ENCODE measurements at regions not wholly inside any gene's neighbourhood (a gene's known extent, or its start where the extent isn't known, plus 50 kb on each side); places are given as distances from the start of the nearest gene placed in this dataset.
"Not testable (repeated sequence)": the region's sequence is repeated elsewhere in the genome, so short reads cannot be mapped to it uniquely, and the experiment has no call there.

GRCh38 chr2:89148256-89148655, 456.8 kb downstream of the RPIA start:
- H3K27me3 ChIP-seq (ENCODE audit: insufficient read depth, low read length); H2AFZ ChIP-seq (ENCODE audit: low read length); H3K79me2 ChIP-seq (ENCODE audit: insufficient read depth, low read length); H3K9me3 ChIP-seq (ENCODE audit: low read depth, low read length); H3K4me3 ChIP-seq (ENCODE audit: insufficient read depth, low read length); DNase-seq (ENCODE audit: insufficient read length, low spot score, missing footprints); H3K4me2 ChIP-seq (ENCODE audit: insufficient read depth, low read length); H4K20me1 ChIP-seq (ENCODE audit: insufficient read depth, low read length); H3K36me3 ChIP-seq (ENCODE audit: insufficient read depth, low read length); H3K27ac ChIP-seq (ENCODE audit: low read depth, low read length); H3K4me1 ChIP-seq (ENCODE audit: insufficient read depth, low read length): not testable (repeated sequence)

- H3K9me3 ChIP-seq (ENCODE audit: low read depth, low read length); H3K27me3 ChIP-seq (ENCODE audit: insufficient read depth, low read length); H3K4me3 ChIP-seq (ENCODE audit: insufficient read depth, low read length); H3K79me2 ChIP-seq (ENCODE audit: insufficient read depth, low read length); H4K20me1 ChIP-seq (ENCODE audit: insufficient read depth, low read length); H2AFZ ChIP-seq (ENCODE audit: low read length); H3K4me2 ChIP-seq (ENCODE audit: insufficient read depth, low read length); DNase-seq (ENCODE audit: insufficient read length, low spot score, missing footprints); H3K4me1 ChIP-seq (ENCODE audit: insufficient read depth, low read length); H3K36me3 ChIP-seq (ENCODE audit: insufficient read depth, low read length); H3K27ac ChIP-seq (ENCODE audit: low read depth, low read length): not testable (repeated sequence)
Measured at GRCh38 chr2:89151699-89152098, 460.2 kb downstream of the RPIA start.

GRCh38 chr2:89152501-89152900, 461.0 kb downstream of the RPIA start:
- H3K9me3 ChIP-seq (ENCODE audit: low read depth, low read length); H4K20me1 ChIP-seq (ENCODE audit: insufficient read depth, low read length); H3K27ac ChIP-seq (ENCODE audit: low read depth, low read length); H3K79me2 ChIP-seq (ENCODE audit: insufficient read depth, low read length); H3K27me3 ChIP-seq (ENCODE audit: insufficient read depth, low read length); H3K36me3 ChIP-seq (ENCODE audit: insufficient read depth, low read length); DNase-seq (ENCODE audit: insufficient read length, low spot score, missing footprints); H3K4me3 ChIP-seq (ENCODE audit: insufficient read depth, low read length); H3K4me1 ChIP-seq (ENCODE audit: insufficient read depth, low read length); H2AFZ ChIP-seq (ENCODE audit: low read length); H3K4me2 ChIP-seq (ENCODE audit: insufficient read depth, low read length): not testable (repeated sequence)

GRCh38 chr2:89153210-89153609, 461.7 kb downstream of the RPIA start:
- H3K9me3 ChIP-seq (ENCODE audit: low read depth, low read length); H4K20me1 ChIP-seq (ENCODE audit: insufficient read depth, low read length); H3K4me3 ChIP-seq (ENCODE audit: insufficient read depth, low read length); H3K4me1 ChIP-seq (ENCODE audit: insufficient read depth, low read length); H3K27ac ChIP-seq (ENCODE audit: low read depth, low read length); H3K36me3 ChIP-seq (ENCODE audit: insufficient read depth, low read length); DNase-seq (ENCODE audit: insufficient read length, low spot score, missing footprints); H2AFZ ChIP-seq (ENCODE audit: low read length); H3K79me2 ChIP-seq (ENCODE audit: insufficient read depth, low read length); H3K27me3 ChIP-seq (ENCODE audit: insufficient read depth, low read length); H3K4me2 ChIP-seq (ENCODE audit: insufficient read depth, low read length): not testable (repeated sequence)

- H3K4me1 ChIP-seq (ENCODE audit: insufficient read depth, low read length); H3K79me2 ChIP-seq (ENCODE audit: insufficient read depth, low read length); DNase-seq (ENCODE audit: insufficient read length, low spot score, missing footprints); H3K36me3 ChIP-seq (ENCODE audit: insufficient read depth, low read length); H2AFZ ChIP-seq (ENCODE audit: low read length); H4K20me1 ChIP-seq (ENCODE audit: insufficient read depth, low read length); H3K9me3 ChIP-seq (ENCODE audit: low read depth, low read length); H3K4me3 ChIP-seq (ENCODE audit: insufficient read depth, low read length); H3K4me2 ChIP-seq (ENCODE audit: insufficient read depth, low read length); H3K27me3 ChIP-seq (ENCODE audit: insufficient read depth, low read length); H3K27ac ChIP-seq (ENCODE audit: low read depth, low read length): not testable (repeated sequence)
Measured at GRCh38 chr2:89154247-89154682, 462.8 kb downstream of the RPIA start.

- not testable (repeated sequence) for DNase-seq (ENCODE audit: insufficient read length, low spot score, missing footprints); H2AFZ ChIP-seq (ENCODE audit: low read length); H3K9me3 ChIP-seq (ENCODE audit: low read depth, low read length); H3K4me3 ChIP-seq (ENCODE audit: insufficient read depth, low read length); H3K4me1 ChIP-seq (ENCODE audit: insufficient read depth, low read length); H3K27ac ChIP-seq (ENCODE audit: low read depth, low read length); H4K20me1 ChIP-seq (ENCODE audit: insufficient read depth, low read length); H3K27me3 ChIP-seq (ENCODE audit: insufficient read depth, low read length); H3K36me3 ChIP-seq (ENCODE audit: insufficient read depth, low read length); H3K4me2 ChIP-seq (ENCODE audit: insufficient read depth, low read length); H3K79me2 ChIP-seq (ENCODE audit: insufficient read depth, low read length)
Measured at GRCh38 chr2:89160306-89160705, 468.8 kb downstream of the RPIA start.

GRCh38 chr2:89161626-89162025, 470.2 kb downstream of the RPIA start:
- H3K27me3 ChIP-seq (ENCODE audit: insufficient read depth, low read length); H3K79me2 ChIP-seq (ENCODE audit: insufficient read depth, low read length); H2AFZ ChIP-seq (ENCODE audit: low read length); H4K20me1 ChIP-seq (ENCODE audit: insufficient read depth, low read length); H3K27ac ChIP-seq (ENCODE audit: low read depth, low read length); H3K4me2 ChIP-seq (ENCODE audit: insufficient read depth, low read length); H3K36me3 ChIP-seq (ENCODE audit: insufficient read depth, low read length); DNase-seq (ENCODE audit: insufficient read length, low spot score, missing footprints); H3K9me3 ChIP-seq (ENCODE audit: low read depth, low read length); H3K4me1 ChIP-seq (ENCODE audit: insufficient read depth, low read length); H3K4me3 ChIP-seq (ENCODE audit: insufficient read depth, low read length): not testable (repeated sequence)

GRCh38 chr2:89170506-89171173, 479.2 kb downstream of the RPIA start:
- not testable (repeated sequence) for H3K4me2 ChIP-seq (ENCODE audit: insufficient read depth, low read length); H4K20me1 ChIP-seq (ENCODE audit: insufficient read depth, low read length); H3K27me3 ChIP-seq (ENCODE audit: insufficient read depth, low read length); H3K27ac ChIP-seq (ENCODE audit: low read depth, low read length); H2AFZ ChIP-seq (ENCODE audit: low read length); H3K4me3 ChIP-seq (ENCODE audit: insufficient read depth, low read length); H3K9me3 ChIP-seq (ENCODE audit: low read depth, low read length); H3K4me1 ChIP-seq (ENCODE audit: insufficient read depth, low read length); DNase-seq (ENCODE audit: insufficient read length, low spot score, missing footprints); H3K79me2 ChIP-seq (ENCODE audit: insufficient read depth, low read length); H3K36me3 ChIP-seq (ENCODE audit: insufficient read depth, low read length)

GRCh38 chr2:89171174-89171519, 479.7 kb downstream of the RPIA start:
- H4K20me1 ChIP-seq (ENCODE audit: insufficient read depth, low read length); DNase-seq (ENCODE audit: insufficient read length, low spot score, missing footprints); H3K27ac ChIP-seq (ENCODE audit: low read depth, low read length): not testable (repeated sequence)

More at GRCh38 chr2:89171174-89171519, 479.7 kb downstream of the RPIA start:
- H3K4me3 ChIP-seq (ENCODE audit: insufficient read depth, low read length); H3K9me3 ChIP-seq (ENCODE audit: low read depth, low read length); H3K36me3 ChIP-seq (ENCODE audit: insufficient read depth, low read length); H3K27me3 ChIP-seq (ENCODE audit: insufficient read depth, low read length); H3K4me2 ChIP-seq (ENCODE audit: insufficient read depth, low read length); H2AFZ ChIP-seq (ENCODE audit: low read length); H3K79me2 ChIP-seq (ENCODE audit: insufficient read depth, low read length); H3K4me1 ChIP-seq (ENCODE audit: insufficient read depth, low read length): not testable (repeated sequence)
